ENCODE measurements at regions not wholly inside any gene's neighbourhood (a gene's known extent, or its start where the extent isn't known, plus 50 kb on each side); places are given as distances from the start of the nearest gene placed in this dataset.
A peak's percentile ranks its signal among the peaks of the same experiment; 100 is the strongest.

DNA sequence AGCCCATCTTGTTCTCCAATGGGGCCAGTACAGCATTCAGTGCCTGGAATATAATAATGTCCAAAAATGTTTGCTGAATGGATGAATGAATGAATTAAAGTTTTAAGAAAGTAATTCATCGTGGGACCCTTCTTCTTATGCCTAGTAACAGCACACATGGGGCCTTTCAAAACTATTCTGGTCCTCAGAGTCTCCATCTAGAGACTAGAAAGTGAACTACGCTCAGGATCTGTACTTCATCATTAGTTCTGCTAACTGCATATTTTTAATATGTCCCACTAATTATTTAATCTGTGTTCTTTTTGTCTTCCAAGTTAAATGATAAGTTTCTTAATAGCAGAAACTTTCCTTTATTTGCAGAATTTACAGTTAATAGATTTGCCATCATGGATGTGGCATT lies 172.5 kb downstream of the SMAD2 start:
- DNase-seq (ENCODE audit: insufficient read length, low spot score) (no peak), FAIRE-seq (no peak)
- no peak for TF ChIP-seq POLR2A (IDR thresholded peaks at IDR 0.05; ENCODE audit: low read depth, low read length)

DNA sequence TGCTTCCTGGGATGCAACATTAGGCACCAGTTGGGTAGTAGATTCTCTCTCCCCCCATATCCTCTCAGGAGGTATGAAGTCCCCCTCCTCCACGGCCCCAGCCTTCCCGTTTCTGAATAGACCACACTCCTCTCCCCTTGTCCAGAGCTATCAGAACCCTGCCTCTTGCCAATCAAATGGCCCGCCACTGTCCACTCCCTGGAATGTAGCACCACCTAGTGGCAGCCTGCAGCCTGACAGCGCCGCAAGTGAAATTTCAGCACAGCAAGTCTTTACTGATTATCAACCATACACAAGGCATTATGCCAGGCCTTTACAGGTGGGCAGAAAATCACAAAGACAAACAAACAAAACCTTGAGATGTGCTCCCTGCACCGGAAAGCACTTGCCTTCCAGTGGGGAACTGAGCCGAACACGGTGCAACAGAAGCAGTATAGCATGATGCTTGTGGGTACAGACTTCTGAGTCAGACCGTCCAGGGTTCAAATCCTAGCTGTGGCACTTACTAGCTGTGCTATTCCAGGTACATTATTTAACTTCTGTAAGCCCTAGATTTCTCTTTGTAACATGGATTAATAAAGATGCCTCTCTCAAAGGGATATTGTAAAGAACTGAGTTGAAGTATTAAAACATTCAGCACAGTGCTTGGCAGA lies 174.0 kb downstream of the SMAD2 start:
- peak; percentile 38 for FAIRE-seq
- TF ChIP-seq POLR2A (IDR thresholded peaks at IDR 0.05; ENCODE audit: low read depth, low read length): no peak
- no peak for DNase-seq (ENCODE audit: insufficient read length, low spot score)

DNA sequence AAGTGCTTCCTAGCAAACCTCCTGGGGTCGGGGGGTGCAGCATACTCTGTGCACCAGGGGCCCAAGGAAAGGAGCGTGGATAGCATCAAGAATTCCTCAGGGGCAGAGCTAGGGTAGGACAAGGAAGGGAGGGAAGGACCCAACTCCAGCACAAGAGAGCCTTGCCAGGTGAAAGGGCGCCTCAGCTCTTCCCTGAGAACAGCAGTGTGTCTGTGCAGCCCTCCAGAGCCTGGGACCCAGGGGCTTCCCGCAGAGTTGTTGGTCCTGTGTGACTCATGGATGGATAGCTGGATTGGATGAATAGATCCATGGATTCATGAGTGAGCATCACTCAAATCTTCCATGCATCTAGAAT lies 175.4 kb downstream of the SMAD2 start:
- TF ChIP-seq POLR2A (IDR thresholded peaks at IDR 0.05; ENCODE audit: low read depth, low read length): no peak
- DNase-seq (ENCODE audit: insufficient read length, low spot score): no peak
- FAIRE-seq: no peak

DNA sequence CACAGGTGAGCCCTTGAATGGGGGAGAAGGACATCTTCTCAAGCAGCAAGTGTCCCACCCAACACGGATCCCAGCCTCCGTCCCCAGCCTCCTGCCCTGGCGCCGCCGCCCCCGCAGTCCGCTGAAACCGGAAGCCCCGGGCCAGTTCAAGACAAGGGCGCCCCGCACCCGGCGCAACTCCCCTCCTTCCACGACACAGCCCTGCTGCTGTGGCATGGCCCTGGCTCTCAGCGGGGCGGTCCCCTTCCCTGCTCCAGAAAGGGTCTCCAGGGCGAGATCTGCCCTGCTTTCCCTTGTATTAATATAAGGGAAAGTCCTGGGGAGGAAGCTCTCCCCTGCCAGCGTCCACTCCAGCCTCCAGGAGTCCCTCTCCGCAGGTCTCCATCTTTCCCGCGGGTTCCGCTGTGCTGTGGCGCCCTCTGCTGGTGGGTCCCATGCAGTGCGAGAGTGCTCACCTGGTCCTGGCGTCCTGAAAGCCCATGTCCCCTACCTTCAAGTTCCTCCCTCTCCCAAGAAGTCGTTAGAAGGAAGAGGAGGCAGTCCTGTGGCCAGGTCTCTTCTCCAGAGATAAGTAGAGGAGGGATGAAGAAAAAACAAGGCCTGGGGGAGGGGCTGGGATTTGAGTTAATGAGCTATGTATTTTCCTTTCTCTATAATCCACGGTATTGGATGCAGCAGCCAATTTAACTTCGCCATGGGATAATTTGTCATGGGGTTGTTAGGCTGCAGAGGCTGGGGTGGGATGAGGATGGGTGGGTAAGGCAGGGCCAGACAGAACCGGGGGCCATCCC lies 176.0 kb downstream of the SMAD2 start:
- DNase-seq (ENCODE audit: insufficient read length, low spot score) (peak; percentile 59), FAIRE-seq (no peak)
- no peak for TF ChIP-seq POLR2A (IDR thresholded peaks at IDR 0.05; ENCODE audit: low read depth, low read length)

DNA sequence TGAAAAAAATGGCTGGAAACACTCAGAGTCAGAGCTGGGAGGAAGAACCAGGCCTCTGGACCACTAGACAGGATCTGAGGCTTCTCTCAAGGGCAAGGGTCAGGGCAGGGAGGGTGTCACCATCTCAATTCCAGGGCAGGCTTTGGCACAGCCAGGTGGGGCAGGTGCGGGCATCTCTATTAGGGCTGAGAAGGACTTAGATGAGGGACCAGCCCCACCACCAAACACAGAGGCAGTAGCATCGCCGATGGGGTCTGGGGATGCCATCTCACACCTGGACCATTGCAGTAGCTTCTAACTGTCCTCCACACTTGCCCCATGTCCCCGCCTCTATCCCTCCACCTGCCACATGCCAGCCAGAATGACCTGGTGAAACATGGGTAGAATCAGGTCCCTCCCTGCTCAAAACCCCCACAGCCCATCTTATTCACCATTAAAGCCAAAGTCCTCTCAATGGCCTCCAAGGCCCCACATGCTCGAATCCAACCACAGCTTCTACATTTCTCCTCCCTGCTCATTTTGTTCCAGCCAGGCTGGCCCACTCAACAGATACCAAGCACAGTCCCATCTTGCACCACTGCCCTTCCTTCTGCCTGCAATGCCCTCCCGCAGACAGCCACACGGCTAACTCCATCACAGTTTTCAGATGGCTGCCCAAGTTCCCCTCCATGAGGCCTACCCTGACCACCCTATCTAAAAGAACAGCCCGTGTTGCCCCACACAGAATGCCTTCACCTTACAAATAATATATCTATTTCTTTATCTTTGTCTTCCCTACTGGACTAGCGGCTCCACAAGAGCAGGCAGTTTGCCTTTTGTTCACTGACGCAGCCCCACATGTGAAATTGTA lies 177.4 kb downstream of the SMAD2 start:
- FAIRE-seq: no peak
- no peak for DNase-seq (ENCODE audit: insufficient read length, low spot score)
- TF ChIP-seq POLR2A (IDR thresholded peaks at IDR 0.05; ENCODE audit: low read depth, low read length): no peak

DNA sequence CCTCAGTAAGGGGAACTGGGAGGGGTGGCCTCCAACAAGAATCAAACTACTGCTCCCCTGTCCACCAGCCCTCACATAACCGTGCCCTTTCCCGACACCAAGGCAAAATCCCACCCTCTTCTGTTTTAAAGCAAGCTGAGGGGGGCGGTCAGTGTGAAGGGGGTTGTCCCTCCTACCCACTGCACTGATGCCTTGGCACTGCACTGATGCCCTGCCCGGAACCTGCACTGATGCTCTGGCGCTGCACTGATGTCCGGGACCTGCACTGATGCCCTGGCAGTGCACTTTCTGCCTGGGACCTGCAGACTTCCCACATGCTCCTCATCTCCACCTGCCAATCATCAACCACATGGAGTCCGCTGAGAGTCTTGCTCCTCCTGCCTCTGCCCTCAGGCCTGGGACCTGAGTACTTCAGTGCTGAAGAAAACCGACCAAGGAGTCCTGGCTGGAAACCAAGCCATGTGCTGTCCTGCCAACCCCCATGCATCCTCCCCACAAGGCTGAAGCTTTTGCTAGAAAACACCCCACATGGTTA lies 179.5 kb downstream of the SMAD2 start:
- DNase-seq (ENCODE audit: insufficient read length, low spot score): no peak
- FAIRE-seq: no peak
- TF ChIP-seq POLR2A (IDR thresholded peaks at IDR 0.05; ENCODE audit: low read depth, low read length): no peak

DNA sequence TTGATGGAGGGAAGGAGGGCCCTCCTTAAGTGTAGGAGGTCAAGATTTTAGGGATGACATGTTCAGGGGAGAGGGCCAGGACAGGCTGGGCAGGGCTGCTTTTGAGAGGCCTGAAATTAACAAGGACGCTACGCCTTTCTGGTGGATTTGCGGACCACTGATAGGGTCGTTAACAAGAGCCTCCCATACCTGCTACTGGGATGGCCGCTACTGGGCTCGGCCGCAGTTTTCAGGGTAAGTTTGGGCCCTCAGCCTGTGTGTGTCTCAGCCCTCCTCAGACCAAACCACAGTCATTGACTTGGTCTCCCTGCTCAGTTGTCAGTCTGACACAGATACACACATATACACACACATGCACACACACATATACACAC lies 180.9 kb downstream of the SMAD2 start:
- DNase-seq (ENCODE audit: insufficient read length, low spot score): no peak
- FAIRE-seq: no peak

DNA sequence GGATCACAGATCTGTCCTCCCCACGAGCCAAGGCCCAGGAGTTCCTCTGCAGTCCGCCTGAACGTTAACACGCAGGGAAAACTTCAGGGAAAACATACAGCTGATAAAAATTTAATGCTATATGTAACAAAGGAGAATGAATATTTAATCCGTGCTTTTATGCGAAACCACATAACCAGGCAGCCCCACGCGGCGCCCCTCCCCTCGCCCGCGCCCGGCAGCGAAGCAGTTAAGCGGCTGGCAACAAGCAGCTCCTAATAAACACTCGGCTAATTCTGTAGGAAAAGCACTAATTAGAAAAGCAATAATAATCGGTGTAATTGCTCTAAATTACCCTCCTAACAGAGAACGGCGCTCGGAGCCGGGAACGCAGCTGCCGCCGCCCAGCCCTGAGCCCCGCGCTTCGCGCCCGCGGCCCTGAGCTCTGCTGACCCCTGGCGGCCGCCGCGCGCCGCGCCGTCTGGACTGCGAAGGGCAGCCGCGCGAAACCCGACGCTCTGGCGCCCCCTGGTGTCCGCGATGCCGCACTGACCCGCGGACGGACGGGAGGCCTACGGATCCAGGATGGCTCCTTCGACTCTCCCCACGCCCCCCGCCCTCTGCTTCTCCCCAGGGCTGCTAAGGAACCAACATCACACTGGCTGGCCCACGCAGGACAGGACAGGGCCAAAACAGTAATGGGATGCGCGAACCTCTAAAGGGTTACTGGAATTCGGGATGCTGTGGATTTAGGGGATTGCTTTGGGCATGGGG lies 181.4 kb downstream of the SMAD2 start:
- no peak for TF ChIP-seq POLR2A (IDR thresholded peaks at IDR 0.05; ENCODE audit: low read depth, low read length)
- DNase-seq (ENCODE audit: insufficient read length, low spot score) (peak; percentile 66), FAIRE-seq (no peak)

More for the DNA sequence above, 180.9 kb downstream of the SMAD2 start:
- no peak for TF ChIP-seq POLR2A (IDR thresholded peaks at IDR 0.05; ENCODE audit: low read depth, low read length)

DNA sequence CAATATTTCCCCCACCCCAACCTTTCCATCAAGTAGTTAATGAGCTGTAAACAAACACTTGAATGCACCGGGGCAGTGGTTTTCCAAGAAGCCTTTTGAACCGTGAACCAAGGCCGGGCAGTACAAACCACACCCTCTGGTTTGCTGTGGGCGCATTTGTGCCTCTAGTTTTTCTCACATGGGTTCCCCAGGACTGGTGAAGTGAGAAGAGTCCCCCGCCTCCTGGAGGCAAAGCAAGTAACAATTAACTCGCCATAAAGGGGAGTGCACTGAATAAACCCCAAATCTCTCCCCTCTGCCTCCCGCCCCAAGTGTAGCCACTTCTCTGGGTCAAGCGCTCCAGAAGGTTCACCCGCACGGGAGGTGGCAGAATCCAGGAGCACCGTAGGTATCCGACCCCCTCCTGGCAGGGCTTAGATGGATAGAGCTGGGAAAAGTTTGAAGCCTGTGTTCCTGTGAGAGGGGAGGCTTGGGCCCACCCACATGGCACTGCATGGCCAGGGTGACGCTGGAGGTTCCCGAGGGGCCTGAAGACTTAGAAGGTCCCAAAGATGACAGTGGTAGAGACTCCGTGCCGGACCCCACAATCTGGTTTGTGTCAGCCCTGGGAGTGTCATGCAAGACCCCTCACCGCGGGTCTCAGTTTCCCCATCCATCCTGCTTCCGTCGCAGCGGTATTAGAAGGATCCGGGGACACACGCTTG lies 182.2 kb downstream of the SMAD2 start:
- no peak for DNase-seq (ENCODE audit: insufficient read length, low spot score)
- TF ChIP-seq POLR2A (IDR thresholded peaks at IDR 0.05; ENCODE audit: low read depth, low read length): no peak
- FAIRE-seq: no peak

DNA sequence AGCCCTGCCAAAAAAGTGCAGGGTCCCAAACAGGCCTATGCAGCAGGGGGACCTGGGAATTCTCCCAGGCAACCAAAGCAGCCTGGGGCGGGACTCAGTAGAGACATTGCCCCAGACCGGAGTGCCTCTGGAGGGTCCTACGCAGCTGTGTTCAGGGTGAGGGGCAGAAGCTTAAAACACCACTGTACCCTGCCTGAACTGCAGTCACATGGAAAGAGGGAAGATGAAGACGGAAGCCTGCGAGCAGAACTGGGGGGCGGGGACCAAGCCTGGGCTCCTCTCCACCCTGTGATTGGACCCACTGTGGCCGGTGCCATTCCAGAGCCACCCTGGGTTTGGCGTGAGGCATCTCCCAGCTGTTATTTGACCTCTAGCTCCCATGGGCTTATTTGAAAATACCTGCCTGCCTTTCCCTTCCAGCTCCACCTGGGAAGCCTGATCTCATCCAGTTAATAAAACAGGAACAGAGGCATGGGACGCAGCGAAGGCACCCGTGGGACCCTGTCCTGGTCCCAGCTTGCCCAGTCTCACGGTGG lies 183.1 kb downstream of the SMAD2 start:
- no peak for TF ChIP-seq POLR2A (IDR thresholded peaks at IDR 0.05; ENCODE audit: low read depth, low read length)
- no peak for FAIRE-seq
- no peak for DNase-seq (ENCODE audit: insufficient read length, low spot score)

DNA sequence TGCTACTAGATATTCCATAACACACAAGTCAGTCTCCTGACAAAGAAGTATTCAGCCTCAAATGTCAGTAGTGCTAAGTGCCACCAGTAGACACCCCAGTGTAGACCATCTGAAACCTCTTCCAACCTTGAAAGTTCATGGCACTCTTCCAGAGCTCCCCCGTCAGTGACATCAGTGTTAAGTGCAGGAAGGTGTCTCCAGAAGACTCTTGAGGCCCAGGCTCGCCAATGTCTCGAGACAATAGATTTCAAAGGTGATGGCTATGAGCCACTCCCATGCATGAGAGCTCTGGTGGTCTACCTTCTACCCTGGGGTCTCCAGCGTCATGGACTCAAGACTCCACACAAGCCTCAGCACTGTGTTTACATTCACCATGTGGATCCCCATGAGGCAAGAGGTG lies 183.8 kb downstream of the SMAD2 start:
- no peak for TF ChIP-seq POLR2A (IDR thresholded peaks at IDR 0.05; ENCODE audit: low read depth, low read length)
- FAIRE-seq (no peak), DNase-seq (ENCODE audit: insufficient read length, low spot score) (no peak)

DNA sequence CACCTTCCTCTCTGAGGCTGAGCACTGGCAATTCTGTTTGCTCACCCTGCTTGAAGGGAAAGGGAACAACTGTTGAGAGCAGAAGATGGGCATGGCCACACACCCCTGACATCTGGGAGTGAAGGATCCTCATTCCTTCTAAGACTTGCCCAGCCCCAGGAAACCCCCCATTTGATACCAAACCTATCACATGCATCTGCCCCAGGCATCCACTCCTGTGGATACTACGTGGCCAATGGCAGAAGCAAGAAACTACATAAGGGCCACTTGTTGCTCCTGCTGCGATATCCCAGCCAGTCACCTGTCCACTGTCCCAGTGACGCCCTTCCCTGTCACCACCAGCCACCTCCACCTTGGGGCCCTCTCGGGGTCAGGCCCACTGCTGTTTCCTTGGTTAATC lies 185.2 kb downstream of the SMAD2 start:
- FAIRE-seq (no peak), DNase-seq (ENCODE audit: insufficient read length, low spot score) (no peak)
- TF ChIP-seq POLR2A (IDR thresholded peaks at IDR 0.05; ENCODE audit: low read depth, low read length): no peak

DNA sequence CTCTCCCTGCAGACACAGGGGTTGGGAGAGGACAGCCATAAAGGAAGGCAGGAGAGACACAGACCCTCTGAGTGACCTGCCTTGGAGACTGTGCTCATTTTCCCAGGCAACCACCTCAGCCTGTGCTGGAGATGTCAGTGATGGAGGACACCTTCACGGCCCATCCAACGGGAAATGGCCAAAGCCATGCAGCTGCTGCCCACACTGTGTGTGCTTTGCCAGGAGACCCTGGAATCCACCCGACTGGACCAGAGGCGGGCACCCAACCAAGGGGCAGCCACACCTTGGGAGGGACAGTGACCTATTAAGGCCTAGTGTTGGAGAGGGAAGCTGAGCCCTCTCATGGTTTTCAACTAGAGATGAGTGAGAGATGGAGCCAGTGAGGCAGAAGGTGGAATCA lies 192.5 kb downstream of the SMAD2 start:
- no peak for DNase-seq (ENCODE audit: insufficient read length, low spot score)
- no peak for FAIRE-seq
- no peak for TF ChIP-seq POLR2A (IDR thresholded peaks at IDR 0.05; ENCODE audit: low read depth, low read length)

Data from H54 (cell line).